NCI-H146 (cell line): ENCODE measurements at regions not wholly inside any gene's neighbourhood (a gene's known extent, or its start where the extent isn't known, plus 50 kb on each side); places are given as distances from the start of the nearest gene placed in this dataset.

Experiments used
- DNase-seq: peaks from one replicate; lab custom pipeline; 2025; lab: John Stamatoyannopoulos, UW

- no peak for DNase-seq
These were observed 133.0 kb upstream of the TMCC3 start for GRCh38 chr12:94783343-94783742.

GRCh38 chr12:94781835-94782234, 131.5 kb upstream of the TMCC3 start:
- DNase-seq = no peak

GRCh38 chr12:94779485-94779884, 129.1 kb upstream of the TMCC3 start:
- no peak for DNase-seq

- no peak for DNase-seq
These were observed 127.6 kb upstream of the TMCC3 start for GRCh38 chr12:94777936-94778335.

GRCh38 chr12:94775710-94776109, 125.4 kb upstream of the TMCC3 start:
- no peak for DNase-seq

- no peak for DNase-seq
These were observed 121.4 kb upstream of the TMCC3 start for GRCh38 chr12:94771741-94772140.

- no peak for DNase-seq
These were observed 120.8 kb upstream of the TMCC3 start for GRCh38 chr12:94771199-94771598.

- no peak for DNase-seq
These were observed 120.4 kb upstream of the TMCC3 start for GRCh38 chr12:94770791-94771190.

GRCh38 chr12:94769776-94770759, 119.7 kb upstream of the TMCC3 start:
- no peak for DNase-seq

GRCh38 chr12:94769047-94769420, 118.7 kb upstream of the TMCC3 start:
- no peak for DNase-seq

GRCh38 chr12:94768398-94769046, 118.2 kb upstream of the TMCC3 start:
- no peak for DNase-seq

GRCh38 chr12:94767956-94768355, 117.6 kb upstream of the TMCC3 start:
- DNase-seq = no peak

GRCh38 chr12:94766397-94766796, 116.0 kb upstream of the TMCC3 start:
- DNase-seq = no peak

- no peak for DNase-seq
These were observed 113.1 kb upstream of the TMCC3 start for GRCh38 chr12:94763462-94763861.

GRCh38 chr12:94762943-94763342, 112.6 kb upstream of the TMCC3 start:
- DNase-seq = no peak

GRCh38 chr12:94762259-94762942, 112.0 kb upstream of the TMCC3 start:
- DNase-seq = no peak

GRCh38 chr12:94761559-94761958, 111.2 kb upstream of the TMCC3 start:
- no peak for DNase-seq

- no peak for DNase-seq
These were observed 110.4 kb upstream of the TMCC3 start for GRCh38 chr12:94760786-94761185.

GRCh38 chr12:94756789-94757188, 106.4 kb upstream of the TMCC3 start:
- no peak for DNase-seq

GRCh38 chr12:94755598-94755997, 105.2 kb upstream of the TMCC3 start:
- no peak for DNase-seq

GRCh38 chr12:94754653-94755052, 104.3 kb upstream of the TMCC3 start:
- no peak for DNase-seq

- no peak for DNase-seq
These were observed 102.8 kb upstream of the TMCC3 start for GRCh38 chr12:94753036-94753679.
